GM12892 (cell line): ENCODE measurements at regions not wholly inside any gene's neighbourhood (a gene's known extent, or its start where the extent isn't known, plus 50 kb on each side); places are given as distances from the start of the nearest gene placed in this dataset.

Experiments
- POLR2A ChIP-seq: IDR thresholded peaks from 2 replicates; pipeline ENCODE4 v1.6.1; 2011; ENCODE audit warnings: low read depth, low read length, control low read depth
- POLR2AphosphoS5 ChIP-seq: IDR thresholded peaks from 2 replicates; pipeline ENCODE4 v1.6.1; 2011; ENCODE audit warnings: low read depth, low read length, control low read depth
- TAF1 ChIP-seq: IDR thresholded peaks from 2 replicates; pipeline ENCODE4 v1.6.1; 2011; ENCODE audit warnings: low read depth, mild to moderate bottlenecking, control low read depth, low read length, borderline replicate concordance

GRCh38 chr3:104137116-104137515 lies 1229.6 kb upstream of the ALCAM start:
- no peak for TF ChIP-seq POLR2A
- no peak for TF ChIP-seq POLR2AphosphoS5
- TF ChIP-seq TAF1, result no peak
